ENCODE measurements at regions not wholly inside any gene's neighbourhood (a gene's known extent, or its start where the extent isn't known, plus 50 kb on each side); places are given as distances from the start of the nearest gene placed in this dataset.

GRCh38 chr2:3021720-3022119 is 355.9 kb downstream of the EIPR1 start:
- TF ChIP-seq BACH2 (CRISPR knock-in tag; IDR thresholded peaks at IDR 0.05; ENCODE audit: borderline replicate concordance), result no peak
- no peak for TF ChIP-seq ARNTL (CRISPR knock-in tag; IDR thresholded peaks at IDR 0.05; ENCODE audit: borderline replicate concordance, low read depth)
- TF ChIP-seq TSHZ2 (CRISPR knock-in tag; IDR thresholded peaks at IDR 0.05), result no peak
- TF ChIP-seq, protein P1, sequence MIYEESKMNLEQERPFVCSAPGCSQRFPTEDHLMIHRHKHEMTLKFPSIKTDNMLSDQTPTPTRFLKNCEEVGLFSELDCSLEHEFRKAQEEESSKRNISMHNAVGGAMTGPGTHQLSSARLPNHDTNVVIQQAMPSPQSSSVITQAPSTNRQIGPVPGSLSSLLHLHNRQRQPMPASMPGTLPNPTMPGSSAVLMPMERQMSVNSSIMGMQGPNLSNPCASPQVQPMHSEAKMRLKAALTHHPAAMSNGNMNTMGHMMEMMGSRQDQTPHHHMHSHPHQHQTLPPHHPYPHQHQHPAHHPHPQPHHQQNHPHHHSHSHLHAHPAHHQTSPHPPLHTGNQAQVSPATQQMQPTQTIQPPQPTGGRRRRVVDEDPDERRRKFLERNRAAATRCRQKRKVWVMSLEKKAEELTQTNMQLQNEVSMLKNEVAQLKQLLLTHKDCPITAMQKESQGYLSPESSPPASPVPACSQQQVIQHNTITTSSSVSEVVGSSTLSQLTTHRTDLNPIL (CRISPR knock-in tag; IDR thresholded peaks at IDR 0.05; ENCODE audit: low read depth), result no peak
- no peak for TF ChIP-seq ISL1 (CRISPR knock-in tag; IDR thresholded peaks at IDR 0.05)
- TF ChIP-seq, protein P2, sequence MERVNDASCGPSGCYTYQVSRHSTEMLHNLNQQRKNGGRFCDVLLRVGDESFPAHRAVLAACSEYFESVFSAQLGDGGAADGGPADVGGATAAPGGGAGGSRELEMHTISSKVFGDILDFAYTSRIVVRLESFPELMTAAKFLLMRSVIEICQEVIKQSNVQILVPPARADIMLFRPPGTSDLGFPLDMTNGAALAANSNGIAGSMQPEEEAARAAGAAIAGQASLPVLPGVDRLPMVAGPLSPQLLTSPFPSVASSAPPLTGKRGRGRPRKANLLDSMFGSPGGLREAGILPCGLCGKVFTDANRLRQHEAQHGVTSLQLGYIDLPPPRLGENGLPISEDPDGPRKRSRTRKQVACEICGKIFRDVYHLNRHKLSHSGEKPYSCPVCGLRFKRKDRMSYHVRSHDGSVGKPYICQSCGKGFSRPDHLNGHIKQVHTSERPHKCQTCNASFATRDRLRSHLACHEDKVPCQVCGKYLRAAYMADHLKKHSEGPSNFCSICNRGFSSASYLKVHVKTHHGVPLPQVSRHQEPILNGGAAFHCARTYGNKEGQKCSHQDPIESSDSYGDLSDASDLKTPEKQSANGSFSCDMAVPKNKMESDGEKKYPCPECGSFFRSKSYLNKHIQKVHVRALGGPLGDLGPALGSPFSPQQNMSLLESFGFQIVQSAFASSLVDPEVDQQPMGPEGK (CRISPR knock-in tag; IDR thresholded peaks at IDR 0.05; ENCODE audit: borderline replicate concordance), result no peak
- TF ChIP-seq SNAI2 (CRISPR knock-in tag; IDR thresholded peaks at IDR 0.05), result no peak
- no peak for TF ChIP-seq RARB (CRISPR knock-in tag; IDR thresholded peaks at IDR 0.05)
- TF ChIP-seq POU6F1 (CRISPR knock-in tag; IDR thresholded peaks at IDR 0.05; ENCODE audit: borderline replicate concordance, low read depth), result no peak
- TF ChIP-seq CSDC2 (CRISPR knock-in tag; IDR thresholded peaks at IDR 0.05), result no peak

All from SK-N-SH treated with all-trans-retinoic acid at 6 μM for 48 hours (cell line).